K562 (cell line): ENCODE measurements at regions not wholly inside any gene's neighbourhood (a gene's known extent, or its start where the extent isn't known, plus 50 kb on each side); places are given as distances from the start of the nearest gene placed in this dataset.

Experiments
- ATAC-seq: fragments of 200-7000 bp; cut with Tn5 transposase; 3 replicates; pipeline ENCODE4 v1.9.1; 2020; ENCODE audit warnings: moderate library complexity
- BruUV-seq: library from RNA; stranded (reverse); fragments of 400-500 nt; replicated peaks from 2 replicates; lab custom pipeline; 2021; lab: Mats Ljungman, UMichigan
- CTCF ChIA-PET: fragments of 300-600 bp; formaldehyde crosslinking; extraction: SDS; loops from one replicate; lab custom pipeline; 2021; ENCODE audit warnings: low intra/inter-chr PET ratio; lab: Yijun Ruan, JAX
- POLR2A ChIA-PET: fragments of 300-600, 350-650 bp; sonication (Branson Sonifier 250); formaldehyde crosslinking; extraction: SDS; loops from one replicate; lab custom pipeline; 2021; ENCODE audit warnings: antibody characterized with exemption, inconsistent platforms; lab: Yijun Ruan, JAX
- DNase-seq, 4 experiments: peaks; one replicate each; pipeline versions ENCODE4 v3.0.0 to v3.0.0-alpha.2; 2011 to 2018; ENCODE audit warnings: low spot score in 3 of 4, mixed read lengths in 3 of 4; ENCODE audit errors: extremely low read depth in 1 of 4
- FAIRE-seq: peaks from 2 replicates; lab custom pipeline; 2011; peaks lifted over from hg19 to GRCh38; lab: Jason Lieb, UNC
- H2AFZ ChIP-seq: 2 replicates; pipeline ENCODE4 v1.6.0; 2011; ENCODE audit warnings: low read depth, low read length, control low read depth, inconsistent platforms
- H3K27ac ChIP-seq: fragments of 200-600 bp; 3 replicates; pipeline ENCODE4 v1.8.0; 2011; ENCODE audit warnings: low read depth, mild to moderate bottlenecking, control low read depth, inconsistent platforms, low read length, moderate library complexity, mixed read lengths; ENCODE audit errors: extremely low read depth
- H3K27me3 ChIP-seq, 2 experiments: fragments of 300-600 bp in 1 of 2; 2 replicates in 1 of 2; 3 replicates in 1 of 2; pipeline versions ENCODE4 v1.6.0 to v1.8.0; 2011; ENCODE audit warnings: inconsistent platforms in 2 of 2, low read length in 2 of 2, mild to moderate bottlenecking in 1 of 2, mixed read lengths in 1 of 2, moderate library complexity in 1 of 2; ENCODE audit not compliant: control insufficient read depth in 2 of 2, insufficient read depth in 2 of 2
- H3K36me3 ChIP-seq: fragments of 300-600 bp; 3 replicates; pipeline ENCODE4 v1.8.0; 2011; ENCODE audit warnings: mild to moderate bottlenecking, low read length, inconsistent platforms; ENCODE audit not compliant: control insufficient read depth, insufficient read depth
- H3K4me1 ChIP-seq, 2 experiments: fragments of 200-600 bp in 1 of 2; replicated peaks in 1 of 2; 2 replicates in 1 of 2; 3 replicates in 1 of 2; pipeline versions ENCODE4 v1.5.1 to v1.8.0; 2011; ENCODE audit warnings: inconsistent platforms in 2 of 2, low read length in 2 of 2, mild to moderate bottlenecking in 1 of 2, mixed read lengths in 1 of 2, moderate library complexity in 1 of 2; ENCODE audit not compliant: control insufficient read depth in 2 of 2, insufficient read depth in 2 of 2
- H3K4me2 ChIP-seq: 2 replicates; pipeline ENCODE4 v1.6.1; 2011; ENCODE audit warnings: low read length, control low read depth, inconsistent platforms, mixed read lengths; ENCODE audit not compliant: insufficient read depth
- H3K4me3 ChIP-seq: fragments of 200-600 bp; sonication (generic), shearing (Covaris generic); 2 replicates; pipeline ENCODE4 v1.5.1; 2016; ENCODE audit warnings: control low read depth, inconsistent platforms
- H3K79me2 ChIP-seq: fragments of 200-600 bp; 3 replicates; pipeline ENCODE4 v1.8.0; 2011; ENCODE audit warnings: low read length, inconsistent platforms; ENCODE audit not compliant: control insufficient read depth, insufficient read depth
- H3K9ac ChIP-seq, 2 experiments: 2 replicates each; pipeline versions ENCODE4 v1.6.0 to v1.6.1; 2011; ENCODE audit warnings: low read depth in 2 of 2, low read length in 2 of 2, control low read depth in 1 of 2, inconsistent platforms in 1 of 2, mild to moderate bottlenecking in 1 of 2, mixed read lengths in 1 of 2; ENCODE audit not compliant: insufficient read depth in 1 of 2
- H3K9me1 ChIP-seq: one replicate; pipeline ENCODE4 v1.6.0; 2011; ENCODE audit warnings: inconsistent platforms, mild to moderate bottlenecking, low read length, moderate library complexity; ENCODE audit not compliant: control insufficient read depth, insufficient read depth
- H3K9me3 ChIP-seq: replicated peaks from 2 replicates; pipeline ENCODE4 v1.5.1; 2011; ENCODE audit warnings: low read depth, low read length, inconsistent platforms; ENCODE audit not compliant: control insufficient read depth, insufficient read depth
- H4K20me1 ChIP-seq: replicated peaks from 2 replicates; pipeline ENCODE4 v1.6.1; 2011; ENCODE audit warnings: low read length, inconsistent platforms, mixed read lengths; ENCODE audit not compliant: control insufficient read depth, insufficient read depth
- EP300 ChIP-seq: IDR thresholded peaks from 2 replicates; pipeline ENCODE4 v1.6.1; 2012; ENCODE audit warnings: low read length, improper control_type of control experiment
- HDAC8 ChIP-seq: fragments of 450-650 bp; IDR thresholded peaks from 2 replicates; pipeline ENCODE4 v1.6.1; 2016; ENCODE audit warnings: mild to moderate bottlenecking, missing genetic modification characterization, moderate library complexity, missing compliant biosample characterization
- NR2C1 ChIP-seq, 2 experiments: fragments of 450-650 bp; IDR thresholded peaks; 2 replicates each; pipeline ENCODE4 v1.6.1; 2017; ENCODE audit warnings: mild to moderate bottlenecking in 2 of 2, antibody characterized with exemption in 1 of 2, inconsistent platforms in 1 of 2, missing compliant biosample characterization in 1 of 2, missing genetic modification characterization in 1 of 2
- TRIM24 ChIP-seq, 2 experiments: fragments of 450-650 bp; IDR thresholded peaks; 2 replicates each; pipeline ENCODE4 v1.6.1; 2016
- ZNF347 ChIP-seq: fragments of 450-650 bp; formaldehyde crosslinking; IDR thresholded peaks from 2 replicates; pipeline ENCODE4 v1.4.0; 2020; ENCODE audit warnings: low read depth, mild to moderate bottlenecking, moderate library complexity
- ZNF436 ChIP-seq: fragments of 250-450, 450-650 bp; sonication (Bioruptor Pico); formaldehyde crosslinking; IDR thresholded peaks from 2 replicates; pipeline ENCODE4 v1.7.0; 2020; ENCODE audit warnings: mild to moderate bottlenecking
- ZNF551 ChIP-seq: fragments of 250-450 bp; sonication (Bioruptor Pico); IDR thresholded peaks from 2 replicates; pipeline ENCODE4 v1.5.0; 2021; ENCODE audit warnings: mild to moderate bottlenecking, moderate library complexity
- ZNF778 ChIP-seq: fragments of 450-650 bp; formaldehyde crosslinking; IDR thresholded peaks from 2 replicates; pipeline ENCODE4 v1.4.0; 2020; ENCODE audit warnings: mild to moderate bottlenecking, moderate library complexity
- WGBS: fragments of 100-300 bp; shearing (Covaris generic); methylation state at CpG from one replicate; pipeline ENCODE4 v1.1.6; 2016; ENCODE audit warnings: low coverage, mixed read lengths; ENCODE audit not compliant: insufficient coverage; ENCODE audit errors: missing lambda C conversion rate; 5-methylcytosine and 5-hydroxymethylcytosine counted together
- in situ Hi-C: fragments of 300-500 bp; cut with MboI; formaldehyde crosslinking; loops from 4 replicates; pipeline ENCODE4 v1.15.0; 2018; ENCODE audit warnings: inconsistent platforms, mixed read lengths
- intact Hi-C: fragments of 100-400 bp; cut with micrococcal nuclease; formaldehyde crosslinking; loops from 2 replicates; pipeline ENCODE4 v1.14.2; 2022
- TF ChIP-seq, protein P1 (sequence below), 2 experiments: fragments of 450-650 bp in 1 of 2; IDR thresholded peaks; 2 replicates each; pipeline ENCODE4 v1.6.1; 2011 to 2017; ENCODE audit warnings: low read depth in 2 of 2, antibody characterized with exemption in 1 of 2, borderline replicate concordance in 1 of 2, low read length in 1 of 2, mild to moderate bottlenecking in 1 of 2, mixed read lengths in 1 of 2; ENCODE audit not compliant: control insufficient read depth in 1 of 2
- TF ChIP-seq, protein P2 (sequence below): fragments of 250-450 bp; sonication (Bioruptor Pico); IDR thresholded peaks from 2 replicates; pipeline ENCODE4 v1.5.0; 2021
- TF ChIP-seq, protein P3 (sequence below): fragments of 450-650 bp; IDR thresholded peaks from 2 replicates; pipeline ENCODE4 v1.6.1; 2016; ENCODE audit warnings: mild to moderate bottlenecking
- TF ChIP-seq, protein P4 (sequence below): sonication (generic); formaldehyde crosslinking; IDR thresholded peaks from 2 replicates; pipeline ENCODE4 v1.8.1; 2023; ENCODE audit warnings: mild to moderate bottlenecking, missing genetic modification reagents
- TF ChIP-seq, protein P5 (sequence below): sonication (generic); formaldehyde crosslinking; IDR thresholded peaks from 2 replicates; pipeline ENCODE4 v1.8.1; 2022; ENCODE audit warnings: missing genetic modification reagents

DNA sequence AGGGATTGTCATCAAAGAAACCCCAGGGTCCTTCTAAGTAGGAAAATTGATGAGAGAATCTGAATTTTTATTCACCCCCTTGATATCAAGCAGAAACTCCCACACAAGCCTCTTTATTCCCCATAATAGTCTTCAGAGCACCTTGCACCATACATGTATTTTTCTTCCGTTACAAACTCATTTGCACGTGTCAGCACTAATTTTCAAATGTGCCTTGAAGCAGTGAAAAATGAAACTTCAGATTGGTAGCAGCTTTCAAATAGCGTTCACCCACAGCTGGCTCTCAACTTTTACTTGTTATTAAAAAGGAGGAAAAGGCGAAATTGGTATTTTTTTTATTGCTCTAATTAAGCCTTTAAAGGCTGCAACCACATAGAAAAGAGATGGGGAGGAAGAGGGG is 343.0 kb upstream of the TENM4 start:
- in situ Hi-C loops = no loop called here
- intact Hi-C loops = no loop called here
- Histone ChIP-seq H3K4me1 (no peaks in the 10 kb centered on the region), H3K27ac (no peak overlapping the region), H3K9me3 (no peaks in the 10 kb centered on the region), H3K4me3 (no peak overlapping the region), H3K36me3 (no peaks in the 10 kb centered on the region), H3K4me2 (no peak overlapping the region), H3K9me1 (no peaks in the 10 kb centered on the region), H3K27me3 (no peaks in the 10 kb centered on the region), H4K20me1 (no peaks in the 10 kb centered on the region), H2AFZ (no peak overlapping the region), H3K9ac (no peak overlapping the region), H3K79me2 (no peaks in the 10 kb centered on the region)
- no TSS peak for BruUV-seq
- ChIA-PET CTCF (no interaction called here), POLR2A (no interaction called here)
- DNase-seq (no peak), ATAC-seq (no peak), FAIRE-seq (no peak)
- WGBS = 0% methylated on average over 4 of the region's 4 CpGs
- TF ChIP-seq EP300 = no peak
- TF ChIP-seq ZNF778 (CRISPR knock-in tag) = no peak
- TF ChIP-seq TRIM24 (IDR thresholded peaks at IDR 0.05) = no peak
- no peak for TF ChIP-seq NR2C1 (IDR thresholded peaks at IDR 0.05)
- no peak for TF ChIP-seq NR2C1 (tag; IDR thresholded peaks at IDR 0.05)
- no peak for TF ChIP-seq ZNF347 (CRISPR knock-in tag)
- TF ChIP-seq, protein P1, sequence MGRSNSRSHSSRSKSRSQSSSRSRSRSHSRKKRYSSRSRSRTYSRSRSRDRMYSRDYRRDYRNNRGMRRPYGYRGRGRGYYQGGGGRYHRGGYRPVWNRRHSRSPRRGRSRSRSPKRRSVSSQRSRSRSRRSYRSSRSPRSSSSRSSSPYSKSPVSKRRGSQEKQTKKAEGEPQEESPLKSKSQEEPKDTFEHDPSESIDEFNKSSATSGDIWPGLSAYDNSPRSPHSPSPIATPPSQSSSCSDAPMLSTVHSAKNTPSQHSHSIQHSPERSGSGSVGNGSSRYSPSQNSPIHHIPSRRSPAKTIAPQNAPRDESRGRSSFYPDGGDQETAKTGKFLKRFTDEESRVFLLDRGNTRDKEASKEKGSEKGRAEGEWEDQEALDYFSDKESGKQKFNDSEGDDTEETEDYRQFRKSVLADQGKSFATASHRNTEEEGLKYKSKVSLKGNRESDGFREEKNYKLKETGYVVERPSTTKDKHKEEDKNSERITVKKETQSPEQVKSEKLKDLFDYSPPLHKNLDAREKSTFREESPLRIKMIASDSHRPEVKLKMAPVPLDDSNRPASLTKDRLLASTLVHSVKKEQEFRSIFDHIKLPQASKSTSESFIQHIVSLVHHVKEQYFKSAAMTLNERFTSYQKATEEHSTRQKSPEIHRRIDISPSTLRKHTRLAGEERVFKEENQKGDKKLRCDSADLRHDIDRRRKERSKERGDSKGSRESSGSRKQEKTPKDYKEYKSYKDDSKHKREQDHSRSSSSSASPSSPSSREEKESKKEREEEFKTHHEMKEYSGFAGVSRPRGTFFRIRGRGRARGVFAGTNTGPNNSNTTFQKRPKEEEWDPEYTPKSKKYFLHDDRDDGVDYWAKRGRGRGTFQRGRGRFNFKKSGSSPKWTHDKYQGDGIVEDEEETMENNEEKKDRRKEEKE (IDR thresholded peaks at IDR 0.05; ENCODE audit: borderline replicate concordance in 1 of 2, control insufficient read depth in 1 of 2, low read depth in 2 of 2, low read length in 1 of 2) = no peak
- no peak for TF ChIP-seq ZNF551 (CRISPR knock-in tag)
- no peak for TF ChIP-seq HDAC8 (tag)
- TF ChIP-seq, protein P2, sequence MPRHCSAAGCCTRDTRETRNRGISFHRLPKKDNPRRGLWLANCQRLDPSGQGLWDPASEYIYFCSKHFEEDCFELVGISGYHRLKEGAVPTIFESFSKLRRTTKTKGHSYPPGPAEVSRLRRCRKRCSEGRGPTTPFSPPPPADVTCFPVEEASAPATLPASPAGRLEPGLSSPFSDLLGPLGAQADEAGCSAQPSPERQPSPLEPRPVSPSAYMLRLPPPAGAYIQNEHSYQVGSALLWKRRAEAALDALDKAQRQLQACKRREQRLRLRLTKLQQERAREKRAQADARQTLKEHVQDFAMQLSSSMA (CRISPR knock-in tag) = no peak
- TF ChIP-seq, protein P3, sequence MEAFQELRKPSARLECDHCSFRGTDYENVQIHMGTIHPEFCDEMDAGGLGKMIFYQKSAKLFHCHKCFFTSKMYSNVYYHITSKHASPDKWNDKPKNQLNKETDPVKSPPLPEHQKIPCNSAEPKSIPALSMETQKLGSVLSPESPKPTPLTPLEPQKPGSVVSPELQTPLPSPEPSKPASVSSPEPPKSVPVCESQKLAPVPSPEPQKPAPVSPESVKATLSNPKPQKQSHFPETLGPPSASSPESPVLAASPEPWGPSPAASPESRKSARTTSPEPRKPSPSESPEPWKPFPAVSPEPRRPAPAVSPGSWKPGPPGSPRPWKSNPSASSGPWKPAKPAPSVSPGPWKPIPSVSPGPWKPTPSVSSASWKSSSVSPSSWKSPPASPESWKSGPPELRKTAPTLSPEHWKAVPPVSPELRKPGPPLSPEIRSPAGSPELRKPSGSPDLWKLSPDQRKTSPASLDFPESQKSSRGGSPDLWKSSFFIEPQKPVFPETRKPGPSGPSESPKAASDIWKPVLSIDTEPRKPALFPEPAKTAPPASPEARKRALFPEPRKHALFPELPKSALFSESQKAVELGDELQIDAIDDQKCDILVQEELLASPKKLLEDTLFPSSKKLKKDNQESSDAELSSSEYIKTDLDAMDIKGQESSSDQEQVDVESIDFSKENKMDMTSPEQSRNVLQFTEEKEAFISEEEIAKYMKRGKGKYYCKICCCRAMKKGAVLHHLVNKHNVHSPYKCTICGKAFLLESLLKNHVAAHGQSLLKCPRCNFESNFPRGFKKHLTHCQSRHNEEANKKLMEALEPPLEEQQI = no peak
- TF ChIP-seq, protein P4, sequence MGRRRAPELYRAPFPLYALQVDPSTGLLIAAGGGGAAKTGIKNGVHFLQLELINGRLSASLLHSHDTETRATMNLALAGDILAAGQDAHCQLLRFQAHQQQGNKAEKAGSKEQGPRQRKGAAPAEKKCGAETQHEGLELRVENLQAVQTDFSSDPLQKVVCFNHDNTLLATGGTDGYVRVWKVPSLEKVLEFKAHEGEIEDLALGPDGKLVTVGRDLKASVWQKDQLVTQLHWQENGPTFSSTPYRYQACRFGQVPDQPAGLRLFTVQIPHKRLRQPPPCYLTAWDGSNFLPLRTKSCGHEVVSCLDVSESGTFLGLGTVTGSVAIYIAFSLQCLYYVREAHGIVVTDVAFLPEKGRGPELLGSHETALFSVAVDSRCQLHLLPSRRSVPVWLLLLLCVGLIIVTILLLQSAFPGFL = no peak
- TF ChIP-seq ZNF436 = no peak
- TF ChIP-seq, protein P5, sequence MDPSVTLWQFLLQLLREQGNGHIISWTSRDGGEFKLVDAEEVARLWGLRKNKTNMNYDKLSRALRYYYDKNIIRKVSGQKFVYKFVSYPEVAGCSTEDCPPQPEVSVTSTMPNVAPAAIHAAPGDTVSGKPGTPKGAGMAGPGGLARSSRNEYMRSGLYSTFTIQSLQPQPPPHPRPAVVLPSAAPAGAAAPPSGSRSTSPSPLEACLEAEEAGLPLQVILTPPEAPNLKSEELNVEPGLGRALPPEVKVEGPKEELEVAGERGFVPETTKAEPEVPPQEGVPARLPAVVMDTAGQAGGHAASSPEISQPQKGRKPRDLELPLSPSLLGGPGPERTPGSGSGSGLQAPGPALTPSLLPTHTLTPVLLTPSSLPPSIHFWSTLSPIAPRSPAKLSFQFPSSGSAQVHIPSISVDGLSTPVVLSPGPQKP (CRISPR knock-in tag) = no peak
